Liver (tissue), 7 donors: ENCODE measurements at regions not wholly inside any gene's neighbourhood (a gene's known extent, or its start where the extent isn't known, plus 50 kb on each side); places are given as distances from the start of the nearest gene placed in this dataset.

ENCODE experiments used
- DNase-seq: peaks from one replicate; pipeline ENCODE4 v3.0.0-alpha.2; 2017; ENCODE audit warnings: low spot score
- H3K27ac ChIP-seq, 2 donors: one replicate each; pipeline ENCODE4 v1.7.0; 2013; ENCODE audit warnings: inconsistent platforms in 2 of 2, low read length in 2 of 2, control low read depth in 1 of 2, low read depth in 1 of 2, mild to moderate bottlenecking in 1 of 2
- H3K27me3 ChIP-seq, 4 donors: one replicate each; pipeline versions ENCODE4 v1.6.1 to v1.7.0; 2013; ENCODE audit warnings: low read length in 3 of 4, inconsistent platforms in 1 of 4, mild to moderate bottlenecking in 1 of 4, moderate library complexity in 1 of 4; ENCODE audit not compliant: control insufficient read depth in 4 of 4, insufficient read depth in 4 of 4
- H3K36me3 ChIP-seq, 4 donors: one replicate each; pipeline versions ENCODE4 v1.6.1 to v1.7.0; 2013; ENCODE audit warnings: low read length in 3 of 4, mild to moderate bottlenecking in 3 of 4, low read depth in 1 of 4, moderate library complexity in 1 of 4; ENCODE audit not compliant: control insufficient read depth in 4 of 4, insufficient read depth in 3 of 4
- H3K4me1 ChIP-seq, 4 donors: one replicate each; pipeline versions ENCODE4 v1.6.1 to v1.7.0; 2013; ENCODE audit warnings: low read length in 3 of 4, mild to moderate bottlenecking in 3 of 4, moderate library complexity in 1 of 4; ENCODE audit not compliant: control insufficient read depth in 4 of 4, insufficient read depth in 4 of 4
- H3K4me3 ChIP-seq, 3 donors: one replicate each; pipeline versions ENCODE4 v1.6.1 to v1.7.0; 2013; ENCODE audit warnings: low read length in 3 of 3, control low read depth in 1 of 3, low read depth in 1 of 3, mild to moderate bottlenecking in 1 of 3
- H3K9ac ChIP-seq, 2 donors: one replicate each; pipeline ENCODE4 v1.7.0; 2013; ENCODE audit warnings: low read length in 2 of 2, mild to moderate bottlenecking in 2 of 2, moderate library complexity in 2 of 2, control low read depth in 1 of 2, low read depth in 1 of 2
- H3K9me3 ChIP-seq, 4 donors: one replicate each; pipeline versions ENCODE4 v1.6.1 to v1.7.0; 2013; ENCODE audit warnings: low read length in 3 of 4; ENCODE audit not compliant: control insufficient read depth in 4 of 4
- FOXA2 ChIP-seq: IDR thresholded peaks from 2 replicates; pipeline ENCODE4 v1.6.1; 2016; ENCODE audit warnings: antibody characterized with exemption
- NR2F2 ChIP-seq: IDR thresholded peaks from 2 replicates; pipeline ENCODE4 v1.6.1; 2016; ENCODE audit warnings: antibody characterized with exemption
- REST ChIP-seq: IDR thresholded peaks from 2 replicates; pipeline ENCODE4 v1.6.1; 2016; ENCODE audit warnings: antibody characterized with exemption, mild to moderate bottlenecking
- WGBS: extraction: QIAGEN DNeasy Blood & Tissue Kit; methylation state at CpG from one replicate; pipeline ENCODE4 v1.1.7; 2013; 5-methylcytosine and 5-hydroxymethylcytosine counted together
- donor health status: healthy.
- donor health status: healthy.
- donor health status: healthy.
- donor health status: healthy.

GRCh38 chr6:142700671-142701312, 244.2 kb downstream of the HIVEP2 start:
- TF ChIP-seq REST: no peak
- TF ChIP-seq FOXA2: no peak
- TF ChIP-seq NR2F2: no peak
- no peak for DNase-seq
- no peak overlapping the region for H3K9ac ChIP-seq
- no peak overlapping the region for H3K4me3 ChIP-seq
- 73% methylated on average over 7 of the region's 7 CpGs for WGBS
- H3K27ac ChIP-seq: no peak overlapping the region
- no peaks in the 10 kb centered on the region for H3K27me3 ChIP-seq
- no peaks in the 10 kb centered on the region for H3K36me3 ChIP-seq
- peaks cover 0 to 13% (median 3%) of the 10 kb centered on the region in 4 donors for H3K4me1 ChIP-seq
- no peaks in the 10 kb centered on the region for H3K9me3 ChIP-seq
